LNCaP clone FGC (cell line): ENCODE measurements at regions not wholly inside any gene's neighbourhood (a gene's known extent, or its start where the extent isn't known, plus 50 kb on each side); places are given as distances from the start of the nearest gene placed in this dataset.
"Not testable (repeated sequence)": the region's sequence is repeated elsewhere in the genome, so short reads cannot be mapped to it uniquely, and the experiment has no call there.

Source experiments
- DNase-seq: peaks from one replicate; pipeline ENCODE4 v3.0.0-alpha.2; 2011; ENCODE audit warnings: low read depth
- H3K4me3 ChIP-seq: 2 replicates; pipeline ENCODE4 v1.5.1; 2011; ENCODE audit warnings: mild to moderate bottlenecking, low read depth, low read length, control low read depth
- TF ChIP-seq, protein P1 (sequence below): IDR thresholded peaks from 2 replicates; pipeline ENCODE4 v1.5.1; 2012; ENCODE audit warnings: mild to moderate bottlenecking; ENCODE audit not compliant: control insufficient read depth, insufficient read depth; ENCODE audit errors: extremely low read depth

DNA sequence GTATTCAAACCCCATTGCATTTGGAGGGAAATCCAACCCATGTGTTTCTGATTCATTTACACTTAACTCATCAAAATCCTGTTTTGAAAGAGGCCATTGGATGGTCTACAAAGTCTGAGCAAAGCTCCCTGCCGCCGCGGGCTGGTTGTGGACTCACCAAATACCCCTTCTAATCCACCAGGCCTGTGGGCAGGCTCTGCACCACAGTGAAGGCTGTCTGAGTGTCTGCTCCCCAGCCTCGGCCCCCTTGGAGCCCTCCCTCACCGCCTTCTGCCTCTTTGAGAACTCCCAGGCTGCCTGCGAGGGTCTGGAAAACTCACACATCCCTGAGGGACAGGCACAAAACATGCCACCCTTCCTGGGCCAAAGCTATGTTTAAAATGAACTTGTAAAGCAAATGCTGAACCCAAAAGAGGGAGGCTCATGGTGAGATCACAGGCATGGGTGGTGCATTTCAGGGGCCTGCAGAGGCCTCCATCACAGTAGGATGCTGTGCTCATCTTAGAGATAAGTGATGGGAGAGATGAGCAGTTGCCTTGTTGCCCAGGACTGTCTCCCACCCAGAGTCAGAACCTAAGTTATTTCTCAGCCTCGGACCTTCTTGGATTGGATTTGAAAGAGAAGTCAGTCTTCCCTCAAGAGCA, 225.0 kb downstream of the CYP26B1 start:
- no peak for DNase-seq
- H3K4me3 ChIP-seq: no peak overlapping the region
- TF ChIP-seq, protein P1, sequence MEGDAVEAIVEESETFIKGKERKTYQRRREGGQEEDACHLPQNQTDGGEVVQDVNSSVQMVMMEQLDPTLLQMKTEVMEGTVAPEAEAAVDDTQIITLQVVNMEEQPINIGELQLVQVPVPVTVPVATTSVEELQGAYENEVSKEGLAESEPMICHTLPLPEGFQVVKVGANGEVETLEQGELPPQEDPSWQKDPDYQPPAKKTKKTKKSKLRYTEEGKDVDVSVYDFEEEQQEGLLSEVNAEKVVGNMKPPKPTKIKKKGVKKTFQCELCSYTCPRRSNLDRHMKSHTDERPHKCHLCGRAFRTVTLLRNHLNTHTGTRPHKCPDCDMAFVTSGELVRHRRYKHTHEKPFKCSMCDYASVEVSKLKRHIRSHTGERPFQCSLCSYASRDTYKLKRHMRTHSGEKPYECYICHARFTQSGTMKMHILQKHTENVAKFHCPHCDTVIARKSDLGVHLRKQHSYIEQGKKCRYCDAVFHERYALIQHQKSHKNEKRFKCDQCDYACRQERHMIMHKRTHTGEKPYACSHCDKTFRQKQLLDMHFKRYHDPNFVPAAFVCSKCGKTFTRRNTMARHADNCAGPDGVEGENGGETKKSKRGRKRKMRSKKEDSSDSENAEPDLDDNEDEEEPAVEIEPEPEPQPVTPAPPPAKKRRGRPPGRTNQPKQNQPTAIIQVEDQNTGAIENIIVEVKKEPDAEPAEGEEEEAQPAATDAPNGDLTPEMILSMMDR: no peak

DNA sequence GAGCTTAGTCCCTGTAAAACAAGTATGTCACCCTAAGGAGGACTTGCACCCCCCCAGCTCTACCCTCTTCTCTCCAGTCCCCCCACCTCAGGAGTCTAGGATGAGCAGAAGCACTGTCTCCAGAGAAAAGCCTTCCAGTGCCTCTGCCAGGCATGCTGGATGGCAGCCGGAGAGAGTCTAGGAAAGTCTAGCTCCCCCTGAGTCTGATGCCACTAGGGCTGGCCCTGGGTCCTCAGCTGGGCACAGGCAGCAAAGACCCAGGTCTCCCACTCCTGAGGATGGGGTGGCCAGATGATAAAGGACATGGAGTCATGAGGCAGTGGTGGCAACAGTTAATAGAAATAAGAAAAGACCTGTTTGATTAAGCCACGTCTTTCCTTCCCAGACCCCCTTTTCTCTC, 225.6 kb downstream of the CYP26B1 start:
- TF ChIP-seq, protein P1: no peak
- H3K4me3 ChIP-seq: no peak overlapping the region
- DNase-seq: no peak

DNA sequence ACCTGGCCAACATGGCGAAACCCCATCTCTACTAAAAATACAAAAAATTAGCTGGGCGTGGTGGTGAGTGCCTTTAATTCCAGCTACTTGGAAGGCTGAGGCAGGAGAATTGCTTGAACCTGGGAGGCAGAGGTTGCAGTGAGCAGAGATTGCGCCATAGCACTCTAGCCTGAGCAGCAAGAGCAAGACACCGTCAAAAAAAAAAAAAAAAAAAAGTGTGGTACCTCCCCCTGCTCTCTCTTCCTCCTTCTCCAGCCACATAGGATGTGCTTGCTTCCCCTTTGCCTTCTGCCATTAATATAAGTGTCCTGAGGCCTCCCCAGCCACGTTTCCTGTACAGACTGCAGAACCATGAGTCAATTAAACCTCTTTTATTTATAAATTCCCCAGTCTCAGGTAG, 226.8 kb downstream of the CYP26B1 start:
- not testable (repeated sequence) for DNase-seq, H3K4me3 ChIP-seq

DNA sequence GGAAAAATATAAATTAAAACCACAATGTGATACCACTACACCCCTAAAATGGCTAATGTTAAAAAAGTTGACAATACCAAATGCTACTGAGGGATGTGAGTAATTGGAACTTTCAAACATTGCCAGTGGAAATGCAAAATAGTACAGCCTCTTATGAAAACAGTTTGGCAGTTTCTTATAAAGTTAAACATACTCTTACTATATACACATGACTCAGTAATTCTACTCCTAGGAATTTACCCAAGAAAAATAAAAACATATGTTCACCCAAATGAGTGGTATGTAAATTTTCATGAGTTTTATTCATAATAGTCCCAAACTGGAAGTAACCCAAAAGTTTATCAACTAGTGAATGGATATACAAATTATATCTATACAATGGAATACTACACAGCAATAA, 228.0 kb downstream of the CYP26B1 start:
- TF ChIP-seq, protein P1: no peak
- no peak overlapping the region for H3K4me3 ChIP-seq
- no peak for DNase-seq

DNA sequence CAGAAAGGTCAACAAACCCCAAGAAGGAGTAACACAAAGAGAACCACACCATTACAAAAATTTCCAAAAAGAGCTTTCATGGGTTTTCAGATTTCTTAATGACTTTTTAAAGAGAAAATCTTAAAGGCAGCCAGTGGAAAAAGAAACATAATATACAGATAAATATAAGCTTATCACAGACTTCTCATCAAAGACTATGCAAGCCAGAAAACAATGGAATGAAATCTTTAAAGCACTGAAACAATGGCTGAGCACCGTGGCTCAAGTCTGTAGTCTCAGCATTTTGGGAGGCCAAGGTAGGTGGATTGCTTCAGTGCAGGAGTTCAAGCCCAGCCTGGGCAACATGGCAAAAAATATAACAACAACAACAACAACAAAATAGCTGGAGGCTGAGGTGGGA, 237.4 kb downstream of the CYP26B1 start:
- DNase-seq: no peak
- no peak overlapping the region for H3K4me3 ChIP-seq
- TF ChIP-seq, protein P1: no peak

DNA sequence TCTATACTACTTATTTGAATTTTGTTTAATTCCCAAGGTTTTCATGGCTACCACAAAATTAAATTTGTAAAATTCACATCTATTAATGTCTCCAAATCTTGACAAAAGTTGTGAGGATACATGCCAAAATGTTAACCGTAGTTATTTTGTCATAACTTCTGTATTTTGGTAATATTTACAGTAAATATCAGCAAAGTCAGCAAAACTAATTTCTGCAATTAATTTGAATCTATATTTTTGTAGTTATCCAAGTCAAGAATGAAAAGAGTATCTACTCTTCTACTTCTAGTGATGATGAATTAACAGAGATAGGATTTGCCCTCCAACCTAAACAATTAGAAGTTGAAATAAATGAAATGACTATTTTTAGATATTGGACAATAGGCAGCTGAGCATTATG, 238.9 kb downstream of the CYP26B1 start:
- TF ChIP-seq, protein P1: no peak
- H3K4me3 ChIP-seq: no peak overlapping the region
- DNase-seq: no peak

DNA sequence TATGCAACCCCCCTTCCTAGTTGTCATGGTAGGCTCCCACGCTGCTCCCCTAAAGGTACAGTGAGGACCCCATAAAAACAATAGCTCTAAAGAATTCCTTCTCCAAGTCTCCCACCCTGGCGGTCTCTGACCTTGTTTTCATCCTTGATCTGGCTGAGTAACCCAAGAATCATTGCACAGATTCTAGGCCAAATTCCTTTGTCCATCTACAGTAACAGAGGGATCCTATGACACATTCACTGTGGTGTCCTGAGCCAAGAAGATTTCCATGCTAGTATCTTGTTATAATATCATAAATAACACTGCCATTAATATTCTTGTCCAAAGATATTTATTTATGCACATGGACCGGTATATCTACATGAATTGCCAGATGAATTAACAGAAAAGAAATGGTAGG, 240.2 kb downstream of the CYP26B1 start:
- TF ChIP-seq, protein P1: no peak
- no peak for DNase-seq
- no peak overlapping the region for H3K4me3 ChIP-seq
